ENCODE measurements at regions not wholly inside any gene's neighbourhood (a gene's known extent, or its start where the extent isn't known, plus 50 kb on each side); places are given as distances from the start of the nearest gene placed in this dataset.

GRCh38 chr11:87438416-87438815, 400.7 kb downstream of the TMEM135 start:
- peaks cover 0 to 11% (median 0%) of the 10 kb centered on the region in 12 donors for H3K4me1 ChIP-seq
- WGBS, 4 donors: 75 to 80% (median 77%) methylated on average over 1 of the region's 1 CpG
- no peak overlapping the region for H3K27ac ChIP-seq

DNA sequence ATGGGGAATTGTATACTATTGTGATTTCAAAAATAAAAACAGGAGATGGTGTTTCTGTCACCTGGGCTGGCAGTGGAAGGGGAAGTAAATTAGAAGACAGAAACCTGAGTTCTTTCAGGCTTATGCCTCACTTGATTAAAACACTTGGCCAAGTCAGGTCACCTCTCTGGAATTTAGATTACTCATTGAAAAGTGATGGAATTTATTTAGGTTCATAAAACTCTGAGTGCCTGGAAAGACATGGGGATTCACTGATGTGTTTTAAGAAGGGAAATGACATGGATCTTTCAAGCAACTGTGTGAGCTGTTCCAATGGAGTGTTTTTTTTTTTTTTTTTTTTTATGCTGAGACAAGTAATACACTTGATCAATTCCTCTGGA, 400.1 kb downstream of the TMEM135 start:
- DNase-seq (no peak), ATAC-seq (no peak)
- TF ChIP-seq CTCF (IDR thresholded peaks at IDR 0.05) (no peak), POLR2A (IDR thresholded peaks at IDR 0.05) (no peak)
- Histone ChIP-seq H3K9me3 (no peaks in the 10 kb centered on the region), H3K27me3 (no peaks in the 10 kb centered on the region), H3K4me3 (no peak overlapping the region), H3K36me3 (no peaks in the 10 kb centered on the region), H3K27ac (no peak overlapping the region), H3K4me1 (peaks cover 0 to 11% (median 0%) of the 10 kb centered on the region in 12 donors)
- intact Hi-C loops (cut with DNase I): no loop called here

More at GRCh38 chr11:87438416-87438815, 400.7 kb downstream of the TMEM135 start:
- intact Hi-C loops (cut with DNase I): no loop called here
- ATAC-seq (no peak), DNase-seq (no peak)
- Histone ChIP-seq H3K9me3 (no peaks in the 10 kb centered on the region), H3K4me3 (no peak overlapping the region), H3K36me3 (no peaks in the 10 kb centered on the region), H3K27me3 (no peaks in the 10 kb centered on the region)
- TF ChIP-seq CTCF (IDR thresholded peaks at IDR 0.05): no peak

DNA sequence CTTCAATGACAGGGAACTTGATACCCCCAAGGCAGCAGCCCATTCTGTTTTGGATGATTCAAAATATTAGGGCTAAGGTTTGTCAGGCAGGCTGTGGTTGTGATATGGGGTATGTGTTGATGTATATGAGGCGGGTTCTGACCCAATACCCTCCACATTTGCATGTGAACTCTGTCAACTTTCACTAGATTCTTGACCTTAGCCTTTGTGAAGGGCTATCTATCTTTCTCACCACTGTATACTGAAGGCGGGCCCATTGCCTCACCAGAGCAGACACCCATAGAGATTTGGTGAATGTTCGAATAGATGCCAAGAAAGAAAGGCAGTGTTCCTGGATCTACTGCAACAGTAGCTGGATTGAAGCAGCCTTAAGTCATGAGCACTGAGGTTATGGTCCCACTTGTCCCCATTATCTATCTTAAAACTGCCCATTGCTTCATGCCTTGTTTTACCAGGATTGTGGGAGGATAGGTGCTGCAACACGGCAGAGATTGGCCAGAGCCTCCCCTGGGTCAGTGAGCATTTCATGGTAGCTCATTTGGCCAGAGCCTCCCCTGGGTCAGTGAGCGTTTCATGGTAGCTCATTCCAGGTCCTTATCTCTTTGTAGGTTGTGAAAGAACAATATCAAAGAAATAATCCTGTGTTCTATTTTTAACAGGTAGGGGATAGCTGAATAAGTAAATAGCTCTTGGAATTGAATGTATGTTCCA, 399.6 kb downstream of the TMEM135 start:
- H3K4me3 ChIP-seq: no peak overlapping the region
- peaks cover 0 to 15% (median 0%) of the 10 kb centered on the region in 12 donors for H3K4me1 ChIP-seq
- 68 to 89% (median 84%) methylated on average over 5 of the region's 5 CpGs for WGBS, 4 donors
- intact Hi-C loops (cut with DNase I): no loop called here
- H3K9me3 ChIP-seq: no peaks in the 10 kb centered on the region
- ATAC-seq: peak in 1 of 4 donors; percentile 34
- H3K27me3 ChIP-seq: no peaks in the 10 kb centered on the region
- H3K36me3 ChIP-seq: no peaks in the 10 kb centered on the region
- no peak overlapping the region for H3K27ac ChIP-seq
- no peak for DNase-seq
- TF ChIP-seq CTCF (IDR thresholded peaks at IDR 0.05) (no peak), POLR2A (IDR thresholded peaks at IDR 0.05) (no peak)

- intact Hi-C loops (cut with DNase I): no loop called here
- no peak overlapping the region for H3K4me3 ChIP-seq
- DNase-seq (no peak), ATAC-seq (peak in 1 of 4 donors; percentile 24)
- WGBS, 4 donors: 73 to 84% (median 80%) methylated on average over 4 of the region's 4 CpGs
- peak overlapping the region in 2 of 12 donors; percentile 10 to 24 for H3K27ac ChIP-seq
- peaks cover 0 to 5% (median 0%) of the 10 kb centered on the region in 12 donors for H3K4me1 ChIP-seq
- H3K27me3 ChIP-seq: no peaks in the 10 kb centered on the region
- H3K9me3 ChIP-seq: no peaks in the 10 kb centered on the region
- no peaks in the 10 kb centered on the region for H3K36me3 ChIP-seq
- TF ChIP-seq POLR2A (IDR thresholded peaks at IDR 0.05) (no peak), CTCF (IDR thresholded peaks at IDR 0.05) (no peak)
Measured at GRCh38 chr11:87432022-87432421, 394.3 kb downstream of the TMEM135 start.

All from heart left ventricle (tissue), 16 donors.